Keratinocyte (primary cell): ENCODE measurements at regions not wholly inside any gene's neighbourhood (a gene's known extent, or its start where the extent isn't known, plus 50 kb on each side); places are given as distances from the start of the nearest gene placed in this dataset.

Experiments used
- DNase-seq: peaks from one replicate; pipeline ENCODE4 v3.0.0-alpha.2; 2011; ENCODE audit warnings: low read depth, missing footprints, low spot score
- FAIRE-seq: peaks from 2 replicates; lab custom pipeline; 2011; peaks lifted over from hg19 to GRCh38; lab: Jason Lieb, UNC
- H2AFZ ChIP-seq: 2 replicates; pipeline ENCODE4 v1.6.0; 2012; ENCODE audit warnings: low read length, control low read depth, inconsistent platforms; ENCODE audit not compliant: control insufficient read depth
- H3K27ac ChIP-seq: 2 replicates; pipeline ENCODE4 v1.5.1; 2011; ENCODE audit warnings: low read length; ENCODE audit not compliant: control insufficient read depth, insufficient read depth
- H3K27me3 ChIP-seq: 3 replicates; pipeline ENCODE4 v1.6.0; 2011; ENCODE audit warnings: low read length; ENCODE audit not compliant: control insufficient read depth, insufficient read depth; ENCODE audit errors: extremely low read depth
- H3K36me3 ChIP-seq, 2 experiments: 2 replicates in 1 of 2; 3 replicates in 1 of 2; pipeline ENCODE4 v1.5.1; 2011; ENCODE audit warnings: low read length in 2 of 2, mild to moderate bottlenecking in 1 of 2; ENCODE audit not compliant: control insufficient read depth in 2 of 2, insufficient read depth in 2 of 2; ENCODE audit errors: extremely low read depth in 1 of 2
- H3K4me1 ChIP-seq: 3 replicates; pipeline ENCODE4 v1.5.1; 2011; ENCODE audit warnings: low read length; ENCODE audit not compliant: control insufficient read depth, insufficient read depth; ENCODE audit errors: extremely low read depth
- H3K4me2 ChIP-seq: 3 replicates; pipeline ENCODE4 v1.6.0; 2011; ENCODE audit warnings: low read depth, low read length; ENCODE audit not compliant: control insufficient read depth, insufficient read depth; ENCODE audit errors: extremely low read depth
- H3K4me3 ChIP-seq, 3 experiments: fragments of 200-600 bp in 1 of 3; sonication (generic) in 1 of 3; 2 replicates in 2 of 3; 3 replicates in 1 of 3; pipeline ENCODE4 v1.5.1; 2011 to 2016; ENCODE audit warnings: low read length in 3 of 3, mild to moderate bottlenecking in 3 of 3, control low read depth in 2 of 3, inconsistent platforms in 1 of 3, low read depth in 1 of 3, mixed read lengths in 1 of 3, mixed run types in 1 of 3, moderate library complexity in 1 of 3; ENCODE audit not compliant: control insufficient read depth in 2 of 3, insufficient read depth in 2 of 3; ENCODE audit errors: extremely low read depth in 1 of 3
- H3K79me2 ChIP-seq: 2 replicates; pipeline ENCODE4 v1.6.0; 2012; ENCODE audit warnings: low read length; ENCODE audit not compliant: control insufficient read depth, insufficient read depth
- H3K9ac ChIP-seq: 3 replicates; pipeline ENCODE4 v1.6.0; 2011; ENCODE audit warnings: low read length; ENCODE audit not compliant: control insufficient read depth, insufficient read depth; ENCODE audit errors: extremely low read depth
- H3K9me1 ChIP-seq: 3 replicates; pipeline ENCODE4 v1.6.0; 2011; ENCODE audit warnings: low read length; ENCODE audit not compliant: control insufficient read depth, insufficient read depth; ENCODE audit errors: extremely low read depth
- H3K9me3 ChIP-seq: 2 replicates; pipeline ENCODE4 v1.5.1; 2012; ENCODE audit warnings: low read depth, low read length; ENCODE audit not compliant: control insufficient read depth
- H4K20me1 ChIP-seq: 3 replicates; pipeline ENCODE4 v1.6.0; 2011; ENCODE audit warnings: low read length; ENCODE audit not compliant: control insufficient read depth, insufficient read depth; ENCODE audit errors: extremely low read depth
- CTCF ChIP-seq, 3 experiments: IDR thresholded peaks in 1 of 3; conservative IDR thresholded peaks in 1 of 3; optimal IDR thresholded peaks in 1 of 3; 2 replicates in 2 of 3; 3 replicates in 1 of 3; pipeline versions ENCODE3 to v1.5.1; 2011; ENCODE audit warnings: low read length in 3 of 3, mild to moderate bottlenecking in 3 of 3, moderate library complexity in 2 of 3, control low read depth in 1 of 3, inconsistent platforms in 1 of 3; ENCODE audit not compliant: insufficient read depth in 2 of 3; ENCODE audit errors: extremely low read depth in 1 of 3
- EZH2 ChIP-seq: IDR thresholded peaks from one replicate; pipeline ENCODE4 v1.6.1; 2012; ENCODE audit warnings: inconsistent platforms, mild to moderate bottlenecking, low read length, moderate library complexity
- dilution Hi-C: fragments of 300-500 bp; cut with MboI; formaldehyde crosslinking; loops from one replicate; pipeline ENCODE4 v1.7.0; 2020; ENCODE audit warnings: low sequenced_read_pairs; ENCODE audit not compliant: extremely low pct_ligation_motif_present

GRCh38 chr2:67055387-67056304 is 341.5 kb upstream of the ETAA1 start:
- DNase-seq (no peak), FAIRE-seq (no peak)
- no peak for TF ChIP-seq CTCF (optimal IDR thresholded peaks at IDR 0.05 in 1 of 3, IDR thresholded peaks at IDR 0.05 in 1 of 3, conservative IDR thresholded peaks at IDR 0.05 in 1 of 3; ENCODE audit: extremely low read depth in 1 of 3, insufficient read depth in 2 of 3, low read length in 3 of 3)
- TF ChIP-seq EZH2, result no peak
- no peak overlapping the region for H3K4me2 ChIP-seq
- peak overlapping the region; percentile 20 for H2AFZ ChIP-seq
- H3K9ac ChIP-seq, result no peak overlapping the region
- no peaks in the 10 kb centered on the region for H3K9me1 ChIP-seq
- no peaks in the 10 kb centered on the region for H3K27me3 ChIP-seq
- no peaks in the 10 kb centered on the region for H3K36me3 ChIP-seq
- H3K4me3 ChIP-seq, result no peak overlapping the region
- no peaks in the 10 kb centered on the region for H3K79me2 ChIP-seq
- H3K27ac ChIP-seq, result no peak overlapping the region
- no peaks in the 10 kb centered on the region for H3K4me1 ChIP-seq
- H4K20me1 ChIP-seq, result no peaks in the 10 kb centered on the region
- dilution Hi-C loops, result no loop called here
- no peaks in the 10 kb centered on the region for H3K9me3 ChIP-seq

GRCh38 chr2:67057123-67057522 is 340.0 kb upstream of the ETAA1 start:
- FAIRE-seq, result no peak
- TF ChIP-seq CTCF (optimal IDR thresholded peaks at IDR 0.05 in 1 of 3, IDR thresholded peaks at IDR 0.05 in 1 of 3, conservative IDR thresholded peaks at IDR 0.05 in 1 of 3; ENCODE audit: extremely low read depth in 1 of 3, insufficient read depth in 2 of 3, low read length in 3 of 3), result no peak
- TF ChIP-seq EZH2, result no peak

More at GRCh38 chr2:67057123-67057522, 340.0 kb upstream of the ETAA1 start:
- Histone ChIP-seq H3K9me3 (no peaks in the 10 kb centered on the region), H2AFZ (no peak overlapping the region), H3K27me3 (no peaks in the 10 kb centered on the region), H3K9ac (no peak overlapping the region), H3K4me1 (no peaks in the 10 kb centered on the region), H3K36me3 (no peaks in the 10 kb centered on the region), H3K4me2 (no peak overlapping the region), H3K4me3 (no peak overlapping the region), H3K79me2 (no peaks in the 10 kb centered on the region), H4K20me1 (no peaks in the 10 kb centered on the region), H3K9me1 (no peaks in the 10 kb centered on the region), H3K27ac (no peak overlapping the region)
- DNase-seq, result no peak
- dilution Hi-C loops, result no loop called here
